ENCODE measurements at regions not wholly inside any gene's neighbourhood (a gene's known extent, or its start where the extent isn't known, plus 50 kb on each side); places are given as distances from the start of the nearest gene placed in this dataset.

DNA sequence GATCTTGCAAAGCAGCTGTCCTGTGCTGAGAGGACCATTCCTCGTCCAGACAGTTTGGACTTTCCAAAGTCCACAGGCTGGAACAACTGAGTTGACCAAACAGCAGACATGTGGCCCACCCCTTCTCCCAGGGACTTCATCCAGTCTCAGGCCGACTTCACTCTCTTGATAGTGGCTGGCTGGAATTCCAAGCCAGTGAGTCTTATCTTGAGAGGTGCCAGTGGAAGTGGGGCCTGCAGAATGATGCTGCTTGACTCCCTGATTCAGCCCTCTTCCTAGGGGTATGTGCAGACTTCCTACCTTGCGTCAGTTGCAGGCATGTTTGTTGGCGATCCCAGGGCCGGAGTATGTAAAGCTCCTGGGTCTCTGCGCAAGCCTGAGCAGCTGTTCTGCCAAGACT, 131.4 kb upstream of the TSLP start:
- POLR2A ChIA-PET, result no interaction called here
- H3K4me1 Mint-ChIP-seq, result no peaks in the 10 kb centered on the region
- DNase-seq (ENCODE audit: low spot score) (no peak), ATAC-seq (no peak)
- no peaks in the 10 kb centered on the region for H3K36me3 Mint-ChIP-seq
- no peak overlapping the region for H3K27ac Mint-ChIP-seq
- peaks cover 7% of the 10 kb centered on the region for H3K27me3 Mint-ChIP-seq (ENCODE audit: low read depth)
- TF ChIP-seq, protein P1, sequence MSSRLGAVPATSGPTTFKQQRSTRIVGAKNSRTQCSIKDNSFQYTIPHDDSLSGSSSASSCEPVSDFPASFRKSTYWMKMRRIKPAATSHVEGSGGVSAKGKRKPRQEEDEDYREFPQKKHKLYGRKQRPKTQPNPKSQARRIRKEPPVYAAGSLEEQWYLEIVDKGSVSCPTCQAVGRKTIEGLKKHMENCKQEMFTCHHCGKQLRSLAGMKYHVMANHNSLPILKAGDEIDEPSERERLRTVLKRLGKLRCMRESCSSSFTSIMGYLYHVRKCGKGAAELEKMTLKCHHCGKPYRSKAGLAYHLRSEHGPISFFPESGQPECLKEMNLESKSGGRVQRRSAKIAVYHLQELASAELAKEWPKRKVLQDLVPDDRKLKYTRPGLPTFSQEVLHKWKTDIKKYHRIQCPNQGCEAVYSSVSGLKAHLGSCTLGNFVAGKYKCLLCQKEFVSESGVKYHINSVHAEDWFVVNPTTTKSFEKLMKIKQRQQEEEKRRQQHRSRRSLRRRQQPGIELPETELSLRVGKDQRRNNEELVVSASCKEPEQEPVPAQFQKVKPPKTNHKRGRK (CRISPR knock-in tag; IDR thresholded peaks at IDR 0.05; ENCODE audit: borderline replicate concordance), result no peak
- TF ChIP-seq ZNF317 (CRISPR knock-in tag; IDR thresholded peaks at IDR 0.05; ENCODE audit: borderline replicate concordance, low read depth), result no peak
- no peak for TF ChIP-seq NFATC4 (CRISPR knock-in tag; IDR thresholded peaks at IDR 0.05)
- TF ChIP-seq JUN (CRISPR knock-in tag; IDR thresholded peaks at IDR 0.05), result no peak
- TF ChIP-seq, protein P2, sequence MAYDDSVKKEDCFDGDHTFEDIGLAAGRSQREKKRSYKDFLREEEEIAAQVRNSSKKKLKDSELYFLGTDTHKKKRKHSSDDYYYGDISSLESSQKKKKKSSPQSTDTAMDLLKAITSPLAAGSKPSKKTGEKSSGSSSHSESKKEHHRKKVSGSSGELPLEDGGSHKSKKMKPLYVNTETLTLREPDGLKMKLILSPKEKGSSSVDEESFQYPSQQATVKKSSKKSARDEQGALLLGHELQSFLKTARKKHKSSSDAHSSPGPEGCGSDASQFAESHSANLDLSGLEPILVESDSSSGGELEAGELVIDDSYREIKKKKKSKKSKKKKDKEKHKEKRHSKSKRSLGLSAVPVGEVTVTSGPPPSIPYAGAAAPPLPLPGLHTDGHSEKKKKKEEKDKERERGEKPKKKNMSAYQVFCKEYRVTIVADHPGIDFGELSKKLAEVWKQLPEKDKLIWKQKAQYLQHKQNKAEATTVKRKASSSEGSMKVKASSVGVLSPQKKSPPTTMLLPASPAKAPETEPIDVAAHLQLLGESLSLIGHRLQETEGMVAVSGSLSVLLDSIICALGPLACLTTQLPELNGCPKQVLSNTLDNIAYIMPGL (CRISPR knock-in tag; IDR thresholded peaks at IDR 0.05), result no peak
- CTCF ChIA-PET, result no interaction called here
- no peak overlapping the region for H3K4me3 Mint-ChIP-seq
- peaks cover 7% of the 10 kb centered on the region for H3K9me3 Mint-ChIP-seq

DNA sequence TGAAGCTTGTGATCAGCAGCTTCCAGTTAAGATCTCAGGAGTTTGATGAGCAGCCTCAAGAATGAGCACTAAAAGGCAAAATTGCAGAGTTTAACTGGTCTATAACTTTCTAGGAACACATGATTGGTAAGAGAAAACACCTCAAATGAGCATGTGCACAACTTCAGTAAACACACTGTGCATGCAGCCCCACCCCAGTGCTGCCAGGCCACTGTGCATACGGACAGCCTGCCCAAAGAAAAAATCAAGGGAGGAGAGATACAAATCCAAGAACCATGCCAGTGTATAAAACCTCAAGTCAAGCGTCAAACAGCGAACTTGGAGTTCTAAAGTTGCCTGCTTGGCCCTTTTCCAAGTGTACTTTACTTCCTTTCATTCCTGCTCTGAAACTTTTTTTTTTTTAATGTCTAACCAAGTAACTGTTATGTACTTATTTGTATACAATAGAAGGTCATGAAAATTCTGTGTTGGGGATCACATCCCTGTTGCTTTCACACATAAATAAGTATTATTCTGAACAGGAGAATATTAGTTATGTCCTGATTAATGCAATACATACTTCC, 125.6 kb upstream of the TSLP start:
- ATAC-seq, result no peak
- CTCF ChIA-PET, result no interaction called here

DNA sequence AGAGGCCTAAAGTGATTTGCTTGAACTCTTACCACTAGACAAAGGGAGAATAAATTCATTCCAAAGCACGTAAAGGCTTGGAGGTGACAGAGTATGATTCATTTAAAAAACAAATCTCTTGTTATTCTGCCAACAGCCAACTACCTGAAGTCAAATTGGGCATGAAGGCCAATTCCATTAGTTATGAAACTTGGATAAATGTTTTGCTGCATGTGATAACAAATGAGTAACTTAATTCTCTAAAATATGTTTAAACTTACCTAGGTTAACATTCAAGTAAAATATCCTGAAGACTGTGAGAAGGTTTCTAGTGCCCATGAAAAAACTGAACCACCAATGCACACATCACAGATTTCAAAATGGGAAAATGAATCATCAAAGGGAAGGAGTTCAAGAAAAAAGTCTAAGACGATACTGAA, 120.1 kb upstream of the TSLP start:
- DNase-seq (ENCODE audit: low spot score) (no peak), ATAC-seq (no peak)
- TF ChIP-seq FOXK1 (CRISPR knock-in tag; IDR thresholded peaks at IDR 0.05) (no peak), PRRX2 (CRISPR knock-in tag; IDR thresholded peaks at IDR 0.05) (no peak)
- no peaks in the 10 kb centered on the region for H3K4me1 Mint-ChIP-seq
- no peaks in the 10 kb centered on the region for H3K27me3 Mint-ChIP-seq (ENCODE audit: low read depth)
- ChIA-PET POLR2A (no interaction called here), CTCF (no interaction called here)
- no peaks in the 10 kb centered on the region for H3K36me3 Mint-ChIP-seq
- H3K9me3 Mint-ChIP-seq, result peaks cover 21% of the 10 kb centered on the region
- no peak overlapping the region for H3K4me3 Mint-ChIP-seq
- H3K27ac Mint-ChIP-seq, result no peak overlapping the region

More for the DNA sequence above, 125.6 kb upstream of the TSLP start:
- no peak for DNase-seq (ENCODE audit: low spot score)
- Mint-ChIP-seq H3K4me3 (no peak overlapping the region), H3K27me3 (ENCODE audit: low read depth) (peaks cover 3% of the 10 kb centered on the region), H3K4me1 (no peaks in the 10 kb centered on the region), H3K27ac (no peak overlapping the region), H3K9me3 (peaks cover 15% of the 10 kb centered on the region), H3K36me3 (no peaks in the 10 kb centered on the region)
- TF ChIP-seq, protein P3, sequence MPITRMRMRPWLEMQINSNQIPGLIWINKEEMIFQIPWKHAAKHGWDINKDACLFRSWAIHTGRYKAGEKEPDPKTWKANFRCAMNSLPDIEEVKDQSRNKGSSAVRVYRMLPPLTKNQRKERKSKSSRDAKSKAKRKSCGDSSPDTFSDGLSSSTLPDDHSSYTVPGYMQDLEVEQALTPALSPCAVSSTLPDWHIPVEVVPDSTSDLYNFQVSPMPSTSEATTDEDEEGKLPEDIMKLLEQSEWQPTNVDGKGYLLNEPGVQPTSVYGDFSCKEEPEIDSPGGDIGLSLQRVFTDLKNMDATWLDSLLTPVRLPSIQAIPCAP (CRISPR knock-in tag; IDR thresholded peaks at IDR 0.05), result no peak
- POLR2A ChIA-PET, result no interaction called here

DNA sequence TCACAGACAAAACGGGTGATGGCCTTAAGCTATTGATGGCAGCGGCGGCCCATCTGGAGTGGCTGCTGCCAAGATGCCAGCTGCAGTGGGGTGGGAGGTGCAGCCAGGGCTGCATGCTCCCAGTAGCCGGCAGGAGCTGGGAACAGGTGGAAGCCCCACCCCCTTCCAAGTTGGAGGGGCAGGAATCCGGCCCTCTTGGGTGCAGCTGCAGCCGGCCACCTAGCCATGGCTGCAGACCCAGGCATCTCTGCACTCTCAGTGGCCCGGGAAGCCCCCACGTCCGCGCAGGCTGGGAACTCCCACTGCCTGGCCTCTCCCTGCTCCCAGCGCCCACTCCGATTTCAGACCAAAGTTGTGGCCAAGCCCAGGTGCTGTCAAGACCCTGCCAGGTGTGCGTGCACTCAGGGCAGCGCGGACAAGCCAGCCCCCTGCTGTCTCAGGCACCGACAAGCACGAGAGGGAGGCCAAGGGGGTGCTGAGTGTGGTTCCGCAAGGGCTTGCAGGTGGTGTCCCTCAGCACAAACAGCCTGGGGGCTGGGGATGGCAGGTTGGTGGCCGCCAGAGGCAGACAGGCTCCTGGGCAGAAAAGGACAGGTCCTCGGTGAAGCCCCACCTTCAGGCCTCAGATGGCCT, 115.1 kb upstream of the TSLP start:
- TF ChIP-seq, protein P4, sequence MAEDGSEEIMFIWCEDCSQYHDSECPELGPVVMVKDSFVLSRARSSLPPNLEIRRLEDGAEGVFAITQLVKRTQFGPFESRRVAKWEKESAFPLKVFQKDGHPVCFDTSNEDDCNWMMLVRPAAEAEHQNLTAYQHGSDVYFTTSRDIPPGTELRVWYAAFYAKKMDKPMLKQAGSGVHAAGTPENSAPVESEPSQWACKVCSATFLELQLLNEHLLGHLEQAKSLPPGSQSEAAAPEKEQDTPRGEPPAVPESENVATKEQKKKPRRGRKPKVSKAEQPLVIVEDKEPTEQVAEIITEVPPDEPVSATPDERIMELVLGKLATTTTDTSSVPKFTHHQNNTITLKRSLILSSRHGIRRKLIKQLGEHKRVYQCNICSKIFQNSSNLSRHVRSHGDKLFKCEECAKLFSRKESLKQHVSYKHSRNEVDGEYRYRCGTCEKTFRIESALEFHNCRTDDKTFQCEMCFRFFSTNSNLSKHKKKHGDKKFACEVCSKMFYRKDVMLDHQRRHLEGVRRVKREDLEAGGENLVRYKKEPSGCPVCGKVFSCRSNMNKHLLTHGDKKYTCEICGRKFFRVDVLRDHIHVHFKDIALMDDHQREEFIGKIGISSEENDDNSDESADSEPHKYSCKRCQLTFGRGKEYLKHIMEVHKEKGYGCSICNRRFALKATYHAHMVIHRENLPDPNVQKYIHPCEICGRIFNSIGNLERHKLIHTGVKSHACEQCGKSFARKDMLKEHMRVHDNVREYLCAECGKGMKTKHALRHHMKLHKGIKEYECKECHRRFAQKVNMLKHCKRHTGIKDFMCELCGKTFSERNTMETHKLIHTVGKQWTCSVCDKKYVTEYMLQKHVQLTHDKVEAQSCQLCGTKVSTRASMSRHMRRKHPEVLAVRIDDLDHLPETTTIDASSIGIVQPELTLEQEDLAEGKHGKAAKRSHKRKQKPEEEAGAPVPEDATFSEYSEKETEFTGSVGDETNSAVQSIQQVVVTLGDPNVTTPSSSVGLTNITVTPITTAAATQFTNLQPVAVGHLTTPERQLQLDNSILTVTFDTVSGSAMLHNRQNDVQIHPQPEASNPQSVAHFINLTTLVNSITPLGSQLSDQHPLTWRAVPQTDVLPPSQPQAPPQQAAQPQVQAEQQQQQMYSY (CRISPR knock-in tag; IDR thresholded peaks at IDR 0.05), result no peak
- TF ChIP-seq FOXK1 (CRISPR knock-in tag; IDR thresholded peaks at IDR 0.05) (no peak), ZNF416 (CRISPR knock-in tag; IDR thresholded peaks at IDR 0.05) (no peak), NFYB (CRISPR knock-in tag; conservative IDR thresholded peaks at IDR 0.05; ENCODE audit: low read depth) (no peak), PRRX2 (CRISPR knock-in tag; IDR thresholded peaks at IDR 0.05) (no peak)
- no peaks in the 10 kb centered on the region for H3K4me1 Mint-ChIP-seq

More for the DNA sequence above, 115.1 kb upstream of the TSLP start:
- DNase-seq (ENCODE audit: low spot score) (peak; percentile 38), ATAC-seq (peak; percentile 88)
- no peak overlapping the region for H3K4me3 Mint-ChIP-seq
- ChIA-PET POLR2A (no interaction called here), CTCF (no interaction called here)
- H3K36me3 Mint-ChIP-seq, result no peaks in the 10 kb centered on the region
- H3K9me3 Mint-ChIP-seq, result peaks cover 12% of the 10 kb centered on the region
- no peaks in the 10 kb centered on the region for H3K27me3 Mint-ChIP-seq (ENCODE audit: low read depth)
- H3K27ac Mint-ChIP-seq, result no peak overlapping the region
